ENCODE measurements at regions not wholly inside any gene's neighbourhood (a gene's known extent, or its start where the extent isn't known, plus 50 kb on each side); places are given as distances from the start of the nearest gene placed in this dataset.

DNA sequence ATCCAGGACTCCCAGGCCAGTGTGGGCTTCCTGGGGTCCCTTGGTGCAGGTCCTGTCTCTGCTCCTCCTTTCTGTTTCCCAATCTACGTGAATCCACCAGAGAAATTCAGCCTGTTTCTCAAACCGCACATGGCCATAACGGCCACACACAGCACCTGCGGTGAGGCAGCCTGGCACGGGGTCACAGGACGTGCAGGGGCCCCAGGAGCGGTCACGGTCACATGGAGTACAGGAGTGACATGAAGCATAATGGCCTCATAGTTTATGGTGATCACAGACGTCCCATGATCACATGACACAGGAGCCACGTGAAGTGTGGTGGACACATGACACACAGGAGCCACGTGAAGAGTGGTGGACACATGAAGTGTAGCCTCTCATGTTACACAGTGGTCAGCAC lies 248.5 kb upstream of the IRX4 start:
- no peak overlapping the region for H3K4me3 ChIP-seq
- no peaks in the 10 kb centered on the region for H3K36me3 ChIP-seq
- no peak for DNase-seq
- peaks cover 84% of the 10 kb centered on the region for H3K27me3 ChIP-seq (ENCODE audit: low read depth)
- TF ChIP-seq, protein P1, sequence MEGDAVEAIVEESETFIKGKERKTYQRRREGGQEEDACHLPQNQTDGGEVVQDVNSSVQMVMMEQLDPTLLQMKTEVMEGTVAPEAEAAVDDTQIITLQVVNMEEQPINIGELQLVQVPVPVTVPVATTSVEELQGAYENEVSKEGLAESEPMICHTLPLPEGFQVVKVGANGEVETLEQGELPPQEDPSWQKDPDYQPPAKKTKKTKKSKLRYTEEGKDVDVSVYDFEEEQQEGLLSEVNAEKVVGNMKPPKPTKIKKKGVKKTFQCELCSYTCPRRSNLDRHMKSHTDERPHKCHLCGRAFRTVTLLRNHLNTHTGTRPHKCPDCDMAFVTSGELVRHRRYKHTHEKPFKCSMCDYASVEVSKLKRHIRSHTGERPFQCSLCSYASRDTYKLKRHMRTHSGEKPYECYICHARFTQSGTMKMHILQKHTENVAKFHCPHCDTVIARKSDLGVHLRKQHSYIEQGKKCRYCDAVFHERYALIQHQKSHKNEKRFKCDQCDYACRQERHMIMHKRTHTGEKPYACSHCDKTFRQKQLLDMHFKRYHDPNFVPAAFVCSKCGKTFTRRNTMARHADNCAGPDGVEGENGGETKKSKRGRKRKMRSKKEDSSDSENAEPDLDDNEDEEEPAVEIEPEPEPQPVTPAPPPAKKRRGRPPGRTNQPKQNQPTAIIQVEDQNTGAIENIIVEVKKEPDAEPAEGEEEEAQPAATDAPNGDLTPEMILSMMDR (IDR thresholded peaks at IDR 0.05; ENCODE audit: borderline replicate concordance) = no peak
- no peaks in the 10 kb centered on the region for H3K9me3 ChIP-seq (replicated peaks)
- H3K27ac ChIP-seq (replicated peaks) = no peak overlapping the region
- intact Hi-C loops (cut with micrococcal nuclease) = no loop called here
- peaks cover 5% of the 10 kb centered on the region for H3K4me1 ChIP-seq

DNA sequence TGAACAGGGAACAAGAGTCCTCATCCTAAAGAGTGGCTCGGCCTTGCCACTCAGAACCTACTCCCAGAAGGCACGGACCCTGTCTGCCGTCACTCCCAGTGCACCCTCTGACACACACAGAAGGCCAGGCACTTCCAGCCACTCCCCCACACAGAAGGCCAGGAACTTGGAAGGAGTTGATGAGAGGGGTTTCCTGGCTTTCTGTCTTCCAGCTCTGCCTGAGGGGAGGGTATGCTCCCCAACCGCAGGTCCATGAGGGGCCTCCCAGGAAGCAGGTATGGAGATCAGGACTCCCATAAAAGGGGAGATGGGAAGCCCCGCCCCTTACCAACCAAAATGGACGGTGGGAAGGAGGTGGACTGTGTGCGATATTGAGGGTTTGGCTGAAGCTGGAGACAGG lies 247.6 kb upstream of the IRX4 start:
- peaks cover 5% of the 10 kb centered on the region for H3K4me1 ChIP-seq
- intact Hi-C loops (cut with micrococcal nuclease) = no loop called here
- peaks cover 78% of the 10 kb centered on the region for H3K27me3 ChIP-seq (ENCODE audit: low read depth)
- no peak overlapping the region for H3K4me3 ChIP-seq
- H3K36me3 ChIP-seq = no peaks in the 10 kb centered on the region
- no peaks in the 10 kb centered on the region for H3K9me3 ChIP-seq (replicated peaks)
- DNase-seq = no peak
- TF ChIP-seq, protein P1 (IDR thresholded peaks at IDR 0.05; ENCODE audit: borderline replicate concordance) = no peak
- H3K27ac ChIP-seq (replicated peaks) = no peak overlapping the region

DNA sequence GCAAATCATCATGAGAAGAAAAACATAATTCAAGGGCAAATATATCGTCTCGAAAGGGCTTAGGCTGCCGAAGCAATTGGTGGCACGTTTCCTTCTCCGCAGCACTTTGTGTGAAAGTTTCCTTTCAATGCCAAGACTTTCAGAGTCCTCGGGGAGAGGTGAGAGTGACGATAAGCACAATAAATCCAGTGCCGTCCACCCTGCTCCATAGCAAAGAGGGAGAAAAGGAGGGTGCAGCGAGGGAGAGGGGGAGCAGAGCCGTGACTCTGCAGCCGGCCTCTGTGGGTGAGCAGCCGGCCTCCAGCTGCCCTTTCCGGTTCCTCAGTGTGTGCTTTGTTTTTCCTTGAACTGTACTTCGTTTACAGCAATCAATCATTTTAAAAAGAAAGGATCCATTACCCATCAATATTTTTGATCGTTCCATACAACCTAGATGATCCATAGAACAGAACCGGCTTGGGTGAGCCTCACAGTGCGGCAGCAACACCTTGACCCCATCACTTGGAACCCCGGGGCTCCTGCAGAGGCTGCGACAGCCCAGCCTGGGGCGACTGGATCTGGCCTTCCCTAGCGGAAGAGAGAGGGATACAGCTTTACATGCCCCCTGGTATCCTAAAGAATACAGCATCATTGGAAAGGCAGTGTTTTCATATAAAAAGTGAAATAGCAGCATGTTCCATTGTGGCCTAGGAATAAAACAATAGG lies 247.0 kb upstream of the IRX4 start:
- TF ChIP-seq, protein P1 (IDR thresholded peaks at IDR 0.05; ENCODE audit: borderline replicate concordance) = no peak
- H3K9me3 ChIP-seq (replicated peaks) = no peaks in the 10 kb centered on the region
- peaks cover 5% of the 10 kb centered on the region for H3K4me1 ChIP-seq
- peaks cover 78% of the 10 kb centered on the region for H3K27me3 ChIP-seq (ENCODE audit: low read depth)
- no peak for DNase-seq
- H3K27ac ChIP-seq (replicated peaks) = no peak overlapping the region
- no peaks in the 10 kb centered on the region for H3K36me3 ChIP-seq
- intact Hi-C loops (cut with micrococcal nuclease) = no loop called here
- H3K4me3 ChIP-seq = peak overlapping the region; percentile 23

DNA sequence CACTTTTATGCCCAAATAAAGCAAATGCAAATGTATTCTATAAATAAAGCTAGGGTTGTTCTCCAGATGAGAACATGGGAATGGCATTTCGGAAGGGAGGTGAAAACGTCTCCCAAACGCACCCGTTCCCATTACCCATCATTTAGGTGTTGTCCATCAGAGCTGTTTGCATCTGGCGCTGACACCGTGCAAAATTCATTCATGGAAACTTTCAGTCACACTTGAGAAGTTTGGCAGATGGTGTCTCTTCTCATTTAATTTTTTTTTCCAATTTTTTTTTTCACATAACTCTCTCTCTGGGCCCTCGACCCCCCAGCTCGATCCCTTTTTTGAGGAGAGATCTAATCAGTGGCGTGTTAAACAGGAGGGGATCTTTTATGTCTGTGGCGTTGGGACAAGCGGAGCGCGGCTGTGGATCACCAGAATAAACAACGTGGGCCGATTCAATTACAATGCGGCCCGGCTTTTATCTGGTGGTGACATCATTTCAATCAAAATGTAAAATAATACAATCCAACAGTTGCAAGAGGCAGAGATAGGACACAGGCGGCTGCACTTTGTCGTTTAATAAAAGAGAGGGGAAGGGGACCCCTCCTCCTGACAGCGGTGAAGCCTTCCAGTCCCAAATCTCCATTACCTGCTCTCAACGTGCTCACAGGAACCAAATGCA lies 246.1 kb upstream of the IRX4 start:
- DNase-seq = no peak
- H3K4me3 ChIP-seq = peak overlapping the region; percentile 23
- TF ChIP-seq, protein P1 (IDR thresholded peaks at IDR 0.05; ENCODE audit: borderline replicate concordance) = no peak
- no peaks in the 10 kb centered on the region for H3K36me3 ChIP-seq
- H3K4me1 ChIP-seq = peaks cover 5% of the 10 kb centered on the region
- no peak overlapping the region for H3K27ac ChIP-seq (replicated peaks)
- H3K9me3 ChIP-seq (replicated peaks) = no peaks in the 10 kb centered on the region
- intact Hi-C loops (cut with micrococcal nuclease) = no loop called here
- peaks cover 76% of the 10 kb centered on the region for H3K27me3 ChIP-seq (ENCODE audit: low read depth)

DNA sequence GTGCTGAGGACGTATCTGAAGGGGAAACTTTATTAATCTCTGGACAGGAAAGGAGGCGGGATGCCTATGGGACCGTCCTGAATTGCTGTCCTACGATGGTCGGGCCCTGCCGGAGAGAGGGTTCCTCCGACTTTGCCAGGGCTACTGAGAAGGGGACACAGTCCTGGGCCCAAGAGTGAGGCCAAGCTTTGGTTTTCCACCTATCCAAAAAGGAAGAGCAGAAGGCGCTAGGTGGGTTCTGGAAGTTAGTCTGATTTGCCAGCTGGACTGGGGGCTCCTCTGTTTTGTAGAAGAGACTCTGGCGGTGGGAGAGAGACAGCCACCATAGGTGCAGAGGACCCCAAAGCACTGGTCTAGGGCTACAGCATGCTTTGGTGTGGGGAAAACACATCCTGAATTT lies 243.8 kb upstream of the IRX4 start:
- Histone ChIP-seq H3K4me1 (peaks cover 5% of the 10 kb centered on the region), H3K27ac (replicated peaks) (no peak overlapping the region), H3K4me3 (no peak overlapping the region), H3K9me3 (replicated peaks) (no peaks in the 10 kb centered on the region), H3K36me3 (no peaks in the 10 kb centered on the region), H3K27me3 (ENCODE audit: low read depth) (peaks cover 53% of the 10 kb centered on the region)
- TF ChIP-seq, protein P1 (IDR thresholded peaks at IDR 0.05; ENCODE audit: borderline replicate concordance) = no peak
- DNase-seq = no peak
- intact Hi-C loops (cut with micrococcal nuclease) = no loop called here

Measured in left ventricle myocardium inferior (tissue), 1 donor.